HG03565 (cell line): ENCODE measurements at regions not wholly inside any gene's neighbourhood (a gene's known extent, or its start where the extent isn't known, plus 50 kb on each side); places are given as distances from the start of the nearest gene placed in this dataset.
A peak's percentile ranks its signal among the peaks of the same experiment; 100 is the strongest.

Experiments
- ATAC-seq: cut with Tn5 transposase; IDR thresholded peaks from one replicate; pipeline ENCODE4 v1.9.1; 2021; ENCODE audit warnings: mild to moderate bottlenecking, moderate library complexity; ENCODE audit not compliant: unreplicated experiment

DNA sequence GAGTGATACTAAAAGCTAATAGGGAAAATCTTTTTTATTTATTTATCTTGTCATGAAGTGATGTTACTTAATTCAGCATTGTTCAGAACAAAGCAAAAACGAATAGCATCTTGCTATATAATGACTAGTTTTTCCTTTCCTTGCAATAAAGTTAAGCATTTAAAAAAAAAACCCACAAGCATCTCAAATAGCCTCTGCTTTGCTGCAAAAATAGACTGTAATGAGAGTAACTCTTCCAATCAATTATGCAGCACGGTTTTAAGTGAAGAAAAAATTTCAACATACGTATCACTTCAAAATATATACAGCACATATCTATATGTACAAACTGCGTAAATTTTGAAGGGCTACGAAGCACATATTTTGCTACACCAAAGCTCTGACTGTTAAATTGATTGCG lies 153.3 kb upstream of the VRK2 start:
- no peak for ATAC-seq

DNA sequence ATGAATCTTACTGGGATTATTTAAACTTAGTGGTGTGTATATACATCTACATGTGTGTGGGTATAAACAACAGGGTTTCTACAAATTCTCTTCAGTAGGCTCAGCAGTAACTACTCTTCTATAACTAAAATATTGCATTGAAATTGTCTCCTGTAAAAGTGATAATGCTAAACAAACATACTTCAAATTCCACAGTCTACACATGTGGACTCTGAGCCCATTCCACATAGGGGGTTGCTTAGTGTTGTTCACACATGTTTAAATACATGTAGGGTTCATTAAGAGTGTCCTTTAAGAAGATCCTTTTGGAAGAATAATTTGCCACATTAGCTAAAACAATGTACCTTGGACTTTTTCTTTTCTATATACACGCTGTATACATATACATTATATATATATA lies 152.8 kb upstream of the VRK2 start:
- no peak for ATAC-seq

DNA sequence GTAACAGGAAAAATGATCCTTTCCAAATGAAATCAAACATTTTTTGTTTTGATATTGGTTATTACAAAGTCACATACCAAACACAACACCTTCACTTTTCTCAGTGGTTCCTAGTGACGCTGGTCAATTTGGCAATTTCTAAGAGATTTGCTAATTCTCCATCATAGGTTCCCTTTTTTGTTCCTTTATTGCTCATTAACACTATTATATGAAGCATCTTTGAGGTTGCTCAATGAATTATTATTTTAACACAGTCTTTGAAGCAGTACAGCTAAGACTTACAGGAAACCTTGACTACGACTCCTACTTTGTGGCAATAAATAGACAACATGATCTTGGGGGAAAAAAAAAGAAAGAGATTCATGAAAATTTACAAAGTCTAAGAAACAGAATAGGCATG lies 152.2 kb upstream of the VRK2 start:
- ATAC-seq: no peak

DNA sequence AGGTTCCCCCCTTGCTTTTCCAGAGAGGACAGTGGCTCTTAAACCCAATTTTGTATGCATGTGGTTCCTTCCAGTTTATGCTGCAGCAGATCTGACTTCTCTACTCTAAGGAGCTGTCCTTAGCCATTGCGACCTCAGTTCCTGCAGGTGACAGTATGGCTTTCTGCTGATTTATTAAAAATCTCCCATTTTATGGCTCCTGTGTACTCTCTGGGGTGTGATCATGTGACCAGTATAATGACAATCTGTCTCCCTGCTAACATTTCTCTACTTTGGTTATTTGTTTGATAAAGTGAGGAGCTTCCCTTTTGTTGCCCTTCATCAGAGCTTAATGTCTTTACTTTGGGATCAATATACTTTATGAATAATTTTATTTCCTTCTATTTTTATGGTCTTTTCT lies 148.7 kb upstream of the VRK2 start:
- no peak for ATAC-seq

DNA sequence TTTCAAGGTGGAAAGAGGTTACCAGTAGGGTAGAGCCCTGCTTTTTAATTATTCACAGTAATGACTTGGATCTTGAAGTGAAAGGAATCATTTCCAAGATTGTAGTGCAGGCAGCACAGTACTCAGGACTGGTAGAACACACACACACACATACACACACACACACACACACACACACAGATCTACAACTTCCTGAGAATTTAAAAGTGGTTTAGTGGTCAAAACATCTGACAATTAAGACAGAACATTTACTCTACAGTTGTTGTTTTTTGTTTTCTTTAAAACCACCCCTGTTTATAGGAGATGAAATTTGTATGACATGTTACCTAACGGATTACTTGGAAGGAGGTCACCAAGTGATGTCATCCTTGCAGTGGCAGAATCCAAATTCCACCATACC lies 146.7 kb upstream of the VRK2 start:
- no peak for ATAC-seq

DNA sequence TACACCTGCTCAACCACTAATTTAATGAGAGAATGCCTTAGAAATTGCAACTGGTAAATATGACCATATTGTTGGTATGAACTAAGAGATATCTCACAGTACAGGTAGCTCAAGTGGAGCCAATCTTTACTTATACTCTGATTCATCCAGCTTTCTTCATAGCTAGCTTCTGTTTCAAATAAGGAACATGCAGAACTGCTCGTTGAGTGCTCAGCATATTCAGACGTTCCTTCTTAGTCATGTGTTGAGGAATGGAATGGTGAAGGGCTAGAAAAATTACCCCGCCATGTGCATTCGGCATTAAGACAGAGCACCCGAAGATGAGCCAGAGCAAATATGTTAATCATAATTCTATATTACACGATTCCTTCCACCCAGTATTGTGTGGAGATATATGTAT lies 144.0 kb upstream of the VRK2 start:
- ATAC-seq: no peak

DNA sequence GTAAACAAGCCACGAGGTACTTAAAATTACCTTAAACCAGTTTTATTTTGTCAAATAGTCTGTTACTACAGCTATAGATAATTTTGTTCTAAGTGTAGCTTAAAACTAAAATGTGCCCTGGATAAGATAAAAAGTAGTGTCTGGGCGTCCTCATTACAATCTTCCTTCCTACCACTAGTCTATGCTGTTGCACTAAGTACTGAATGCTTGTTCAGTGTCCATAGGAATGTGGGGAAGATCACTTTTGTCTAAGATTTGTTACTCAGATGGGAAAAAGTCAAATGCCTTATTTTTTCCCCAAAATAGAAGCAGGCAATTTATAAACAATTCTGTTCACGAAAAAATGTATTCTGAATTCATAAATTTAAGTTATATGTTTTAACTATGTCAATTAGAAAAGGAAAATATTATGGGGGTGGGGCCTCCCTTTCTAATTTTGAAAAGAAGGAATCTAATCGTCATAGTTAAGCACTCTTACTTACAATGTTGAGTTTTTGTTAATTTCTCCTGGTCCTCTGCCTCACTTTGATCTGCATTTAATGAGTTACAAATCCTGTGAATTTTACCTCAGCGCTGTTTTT lies 140.4 kb upstream of the VRK2 start:
- peak; percentile 53 for ATAC-seq

DNA sequence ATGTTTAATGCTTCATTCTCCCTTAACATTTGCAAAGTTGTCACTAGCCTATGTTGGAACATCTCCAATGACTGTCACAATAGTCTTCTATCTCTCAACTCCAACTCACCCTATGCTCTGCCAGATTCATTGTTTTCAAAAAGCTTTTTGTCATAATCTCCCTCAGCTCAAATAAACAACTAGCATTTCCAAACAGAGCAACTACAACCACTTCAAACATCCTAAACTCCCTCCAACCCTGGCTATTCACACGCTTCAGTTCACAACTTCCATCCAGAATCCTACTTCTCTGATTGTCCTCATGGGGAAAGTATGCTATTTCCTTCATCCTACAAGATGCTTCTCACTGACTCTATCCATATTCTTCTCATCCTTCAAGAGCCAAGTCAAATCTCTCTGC lies 139.2 kb upstream of the VRK2 start:
- ATAC-seq: no peak

DNA sequence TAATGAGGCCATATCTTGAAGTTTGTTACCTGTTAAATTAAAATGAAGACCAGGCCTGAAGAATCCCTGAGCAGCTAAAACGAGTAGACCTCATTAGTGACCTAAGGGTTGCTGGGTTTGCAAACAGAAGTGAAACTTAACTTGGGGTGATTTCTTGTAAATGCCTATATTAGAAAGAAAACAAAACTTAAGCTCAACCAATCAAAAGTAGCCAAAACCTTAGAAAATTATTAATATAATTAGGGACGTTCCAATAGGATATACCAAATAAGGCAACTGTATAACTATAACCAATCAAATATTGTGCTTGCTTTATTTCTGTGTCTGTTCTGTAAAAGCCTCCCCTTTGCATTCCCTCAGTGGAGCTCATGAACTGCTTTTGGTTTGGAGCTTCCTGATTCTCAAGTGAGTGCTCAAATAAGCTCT lies 137.9 kb upstream of the VRK2 start:
- ATAC-seq: peak; percentile 78

DNA sequence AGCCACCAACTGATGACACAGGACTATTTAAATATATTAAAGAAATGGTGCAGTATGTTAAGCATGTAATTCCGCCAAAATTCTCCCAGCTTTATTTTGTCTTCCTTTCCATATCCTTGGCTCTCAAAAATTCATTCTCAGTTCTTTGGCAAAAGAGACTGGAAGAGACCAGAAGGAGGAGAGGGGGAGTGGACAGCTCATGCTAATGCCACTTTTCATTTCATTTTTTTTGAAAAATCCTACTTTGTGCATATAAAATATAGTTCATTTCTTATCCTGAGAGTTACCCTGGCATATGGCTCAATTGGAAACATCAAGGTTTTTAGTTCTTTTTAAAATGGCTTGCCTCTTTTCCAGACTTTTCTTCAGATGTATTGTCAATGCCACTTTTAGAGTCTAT lies 128.5 kb upstream of the VRK2 start:
- ATAC-seq: no peak

DNA sequence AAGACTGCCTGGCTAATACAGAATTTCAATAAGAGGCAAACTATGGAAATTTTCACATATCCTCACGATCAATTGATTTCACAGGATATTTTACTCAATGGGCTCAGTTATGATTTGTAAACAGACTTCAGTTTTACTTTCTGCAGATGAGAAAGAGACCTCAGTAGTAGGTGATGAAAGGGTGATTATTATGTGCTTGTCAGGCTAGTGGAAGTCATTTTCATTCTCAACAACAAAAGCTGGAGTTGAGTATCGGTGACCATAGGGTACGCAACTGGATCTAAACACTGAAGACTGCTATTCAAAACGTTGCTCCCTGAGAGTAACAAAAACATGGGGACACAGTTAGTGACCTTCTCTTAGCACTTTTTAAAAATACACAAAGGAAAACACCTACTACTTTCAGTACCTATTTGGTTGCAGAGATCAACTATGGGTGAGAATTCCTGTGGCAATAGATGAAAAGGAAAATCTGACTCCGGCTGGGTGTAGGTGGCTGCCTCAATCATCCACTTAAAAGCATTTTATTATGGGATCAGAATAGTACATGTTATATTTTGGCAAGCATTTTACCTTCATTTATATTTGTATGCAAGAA lies 126.2 kb upstream of the VRK2 start:
- ATAC-seq: no peak

DNA sequence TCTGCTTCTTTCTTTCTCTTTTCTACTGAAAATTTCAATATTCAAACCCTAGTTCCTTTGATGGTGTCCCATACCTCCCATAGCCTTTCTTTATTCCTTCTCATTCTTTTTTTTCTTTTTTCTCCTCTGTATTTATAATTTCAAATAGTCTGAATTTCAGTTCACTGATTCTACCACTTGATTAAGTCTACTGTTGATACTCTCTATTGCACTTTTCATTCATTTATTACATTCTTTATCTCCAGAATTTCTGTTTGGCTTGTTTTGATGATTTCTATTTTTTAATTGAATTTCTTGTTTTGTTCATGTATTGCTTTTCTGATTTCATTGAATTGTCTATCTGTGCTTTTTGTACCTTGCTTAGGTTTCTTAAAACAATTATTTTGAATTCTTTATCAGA lies 111.9 kb upstream of the VRK2 start:
- no peak for ATAC-seq

DNA sequence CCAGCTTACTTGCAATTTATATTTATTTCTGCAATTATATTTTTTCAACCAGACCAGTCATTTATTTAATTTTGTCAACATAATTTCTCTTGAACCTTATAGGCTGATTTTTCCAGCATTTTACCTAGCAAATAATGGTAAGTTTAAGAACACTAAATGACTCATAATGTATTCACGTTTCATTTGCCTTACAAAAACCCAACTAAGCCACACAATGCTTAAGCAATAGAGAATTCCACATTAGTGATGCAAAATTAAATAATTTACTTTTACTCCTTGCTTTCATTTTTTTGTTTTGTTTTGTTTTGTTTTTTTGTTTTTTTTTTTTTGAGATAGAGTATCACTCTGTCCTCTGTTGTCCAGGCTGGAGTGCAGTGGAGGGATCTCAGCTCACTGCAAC lies 110.4 kb upstream of the VRK2 start:
- ATAC-seq: no peak

DNA sequence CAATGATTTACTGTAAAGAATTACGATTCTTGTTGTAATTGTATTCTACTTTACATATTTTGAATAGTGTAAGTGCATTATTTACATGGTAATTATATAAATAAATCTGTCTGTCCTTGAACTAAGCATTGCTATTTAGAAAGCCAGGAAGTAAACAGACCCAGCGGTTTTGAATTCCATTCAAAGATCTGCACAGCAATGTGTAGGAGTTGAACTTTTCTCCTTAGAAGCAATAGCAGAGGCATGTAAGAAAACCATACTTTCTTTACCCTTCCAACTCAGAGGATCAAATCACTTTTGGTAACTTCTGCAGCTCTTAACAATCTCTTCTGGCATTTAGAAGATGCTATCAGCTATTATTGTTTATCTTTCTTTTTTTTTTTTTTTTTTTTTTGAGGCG lies 109.2 kb upstream of the VRK2 start:
- no peak for ATAC-seq

DNA sequence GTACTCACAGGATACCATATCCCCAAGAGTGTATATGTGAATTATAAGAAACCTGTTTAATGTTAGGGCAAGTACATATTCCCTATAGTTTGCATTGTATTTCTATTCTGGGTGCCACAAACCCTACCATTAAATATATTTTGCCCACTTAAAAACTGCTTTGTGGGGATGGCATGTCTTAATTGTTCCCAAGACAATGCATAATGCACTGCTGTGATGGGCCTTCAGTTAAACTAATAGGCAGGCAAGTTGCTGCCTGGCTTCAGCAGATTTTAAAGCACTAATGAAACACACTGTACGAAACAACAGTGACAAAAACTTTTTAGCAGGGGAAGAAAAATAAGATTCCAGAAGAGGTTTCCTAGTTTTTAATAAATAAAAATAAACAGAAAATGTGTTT lies 104.8 kb upstream of the VRK2 start:
- no peak for ATAC-seq

DNA sequence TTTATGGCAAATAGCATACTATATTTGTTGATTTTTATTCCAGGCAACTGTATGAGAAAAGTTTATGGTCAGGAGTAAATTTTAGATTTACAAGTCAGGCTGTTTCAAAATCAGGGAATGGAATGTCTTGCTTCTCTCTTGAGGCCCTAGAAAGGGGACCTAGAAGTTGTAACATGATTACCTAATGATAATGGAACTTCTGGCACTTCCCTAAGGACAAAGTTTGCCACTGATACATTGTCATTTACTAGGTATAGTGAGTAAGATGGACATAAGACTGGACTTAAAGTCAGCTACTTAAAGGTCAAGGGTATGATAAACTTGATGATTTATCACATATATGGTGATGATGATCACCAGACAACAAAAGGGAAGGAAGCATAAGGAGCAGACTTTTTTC lies 103.3 kb upstream of the VRK2 start:
- no peak for ATAC-seq

DNA sequence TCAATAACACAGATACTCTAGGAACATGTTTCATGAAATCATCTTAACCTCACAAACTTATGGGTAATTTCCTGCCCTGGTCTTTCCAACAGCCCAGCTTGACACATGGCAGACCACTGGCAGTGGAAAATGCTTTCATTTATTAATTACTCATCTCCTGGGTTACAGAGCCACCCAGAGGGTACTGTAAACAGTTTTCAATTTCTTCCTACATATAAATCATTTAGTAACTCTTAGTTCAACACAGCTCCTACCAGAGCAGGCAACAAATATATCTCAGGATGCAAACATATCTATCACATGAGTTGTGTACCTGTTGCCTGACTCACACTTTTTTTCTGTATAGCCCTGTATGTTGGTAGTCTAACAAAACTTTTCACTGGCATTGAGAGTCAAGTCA lies 99.2 kb upstream of the VRK2 start:
- no peak for ATAC-seq

DNA sequence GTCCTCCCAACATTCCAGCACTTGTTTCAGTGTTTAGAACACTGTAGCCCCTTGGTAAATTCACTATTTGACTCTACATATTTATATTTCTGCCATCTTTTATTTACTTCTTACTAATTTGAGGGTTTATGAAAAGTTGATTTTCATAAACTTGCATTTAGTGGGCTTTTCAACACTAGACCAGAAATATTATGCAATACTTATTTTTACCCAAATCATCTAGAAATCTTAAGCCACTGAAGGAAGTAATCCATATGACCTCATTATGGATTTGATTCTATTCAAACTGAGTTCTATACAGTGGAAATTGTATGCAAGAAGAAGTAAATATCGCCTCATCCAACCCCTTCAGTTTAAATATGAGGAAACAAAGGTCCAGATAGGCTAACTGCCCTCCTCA lies 92.6 kb upstream of the VRK2 start:
- no peak for ATAC-seq

DNA sequence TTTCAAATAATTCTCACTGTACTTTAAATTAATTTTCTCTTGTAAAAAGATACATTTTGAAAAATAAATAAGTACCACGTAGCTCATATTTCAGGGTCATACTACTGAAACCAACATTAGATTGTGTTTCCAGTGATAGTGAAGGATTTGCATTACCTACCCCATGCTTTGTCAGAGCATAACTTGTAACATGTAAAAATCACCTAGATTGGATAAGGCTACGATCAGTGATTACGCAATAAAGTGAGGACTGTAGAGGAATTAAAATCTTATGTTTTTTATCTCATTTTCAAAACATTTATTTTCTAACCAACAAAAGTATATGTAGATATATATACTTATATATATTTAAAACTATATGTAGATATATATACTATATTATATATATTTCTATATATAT lies 89.4 kb upstream of the VRK2 start:
- ATAC-seq: no peak

DNA sequence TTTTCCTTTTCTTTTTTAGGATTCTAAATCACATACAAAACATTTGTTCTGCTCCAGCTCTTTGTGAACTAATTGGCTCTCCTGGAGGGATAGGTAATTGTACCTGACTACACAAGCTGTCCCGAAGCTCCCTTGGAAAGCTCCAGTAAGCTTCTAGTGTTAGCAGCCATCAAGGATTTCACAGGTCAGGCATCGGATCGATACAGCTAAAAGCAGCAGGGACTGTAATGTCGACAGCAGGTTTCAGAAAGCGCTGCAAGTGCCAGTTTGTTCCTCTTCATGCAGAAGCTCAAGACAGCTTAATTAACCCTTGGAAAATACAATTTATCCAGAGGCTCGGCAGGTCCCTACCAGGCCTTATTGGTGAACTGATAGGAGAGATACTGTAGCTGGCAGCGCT lies 87.2 kb upstream of the VRK2 start:
- ATAC-seq: no peak

DNA sequence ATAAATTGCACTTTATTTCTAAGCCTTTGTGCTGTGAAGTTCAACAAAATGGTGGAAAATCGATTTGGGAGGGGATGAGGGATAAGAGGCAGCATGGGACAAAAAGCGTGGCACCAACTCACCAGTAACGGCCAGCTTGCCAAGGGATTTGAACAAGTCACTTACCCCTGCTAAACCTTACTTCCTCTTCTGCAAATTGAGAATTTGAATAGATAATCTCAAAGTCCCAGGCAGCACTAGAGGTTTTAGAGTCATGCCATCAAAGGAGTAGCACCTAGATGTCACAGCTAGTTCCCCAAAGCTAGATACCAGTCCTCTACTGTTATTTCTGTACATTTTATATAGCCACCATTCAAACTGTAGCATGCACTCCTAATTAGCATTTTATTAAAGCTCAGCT lies 83.7 kb upstream of the VRK2 start:
- ATAC-seq: no peak

DNA sequence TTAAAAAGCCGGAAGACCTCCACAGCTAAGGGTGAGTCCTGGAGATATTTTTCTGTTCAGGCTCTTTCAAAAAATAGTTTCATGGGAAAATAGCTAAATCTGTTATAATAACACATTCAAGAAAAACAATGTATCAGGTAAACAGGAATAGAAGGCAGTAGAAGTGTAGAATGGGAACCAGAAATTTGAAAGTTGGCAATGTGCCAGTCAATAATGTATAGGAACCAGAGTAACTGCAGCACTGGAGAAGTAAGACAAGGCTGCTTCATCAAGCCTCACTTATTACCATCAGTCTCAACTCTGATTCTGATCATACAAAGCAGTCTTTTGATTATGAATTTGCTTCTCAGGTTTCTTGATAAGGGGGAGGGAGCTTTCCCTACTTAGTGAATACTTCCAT lies 81.4 kb upstream of the VRK2 start:
- no peak for ATAC-seq

DNA sequence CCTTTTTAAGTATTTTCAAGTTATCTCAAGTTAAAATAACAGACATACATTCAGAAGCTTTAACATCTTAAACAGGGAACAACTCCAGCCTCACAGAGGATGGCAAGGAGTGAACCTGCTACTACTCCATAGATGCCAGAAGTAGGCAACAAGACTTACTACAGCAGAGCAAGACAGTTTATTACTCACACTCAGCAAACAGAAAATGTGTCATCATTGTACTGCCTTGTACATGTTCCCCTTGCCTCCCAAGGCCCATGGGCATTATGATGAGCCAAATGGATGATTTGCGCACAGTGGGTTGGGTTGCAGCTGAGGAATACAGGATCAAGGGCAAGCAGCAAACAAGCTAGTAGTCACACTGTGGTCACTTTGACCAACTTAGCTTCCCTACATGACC lies 80.6 kb upstream of the VRK2 start:
- no peak for ATAC-seq
